Adrenal gland (tissue), 5 donors: ENCODE measurements at regions not wholly inside any gene's neighbourhood (a gene's known extent, or its start where the extent isn't known, plus 50 kb on each side); places are given as distances from the start of the nearest gene placed in this dataset.

Experiments used
- POLR2A ChIP-seq, 2 donors: fragments of 450-650 bp; IDR thresholded peaks; one replicate each; pipeline ENCODE4 v1.6.1; 2017; ENCODE audit warnings: antibody characterized with exemption in 2 of 2, mild to moderate bottlenecking in 2 of 2, moderate library complexity in 1 of 2
- TF ChIP-seq, protein P1 (sequence below), 6 experiments: fragments of 450-650 bp in 4 of 6; fragments of 200-600 bp in 2 of 6; sonication (generic) in 1 of 6; IDR thresholded peaks; 1 replicate in 5 of 6; 2 replicates in 1 of 6; pipeline versions ENCODE4 v1.5.1 to v1.8.0; 2016 to 2021; ENCODE audit warnings: antibody characterized with exemption in 6 of 6, mild to moderate bottlenecking in 2 of 6, moderate library complexity in 1 of 6
- donor health status: DM: no; HTN: no; CAD: no.

- TF ChIP-seq, protein P1, sequence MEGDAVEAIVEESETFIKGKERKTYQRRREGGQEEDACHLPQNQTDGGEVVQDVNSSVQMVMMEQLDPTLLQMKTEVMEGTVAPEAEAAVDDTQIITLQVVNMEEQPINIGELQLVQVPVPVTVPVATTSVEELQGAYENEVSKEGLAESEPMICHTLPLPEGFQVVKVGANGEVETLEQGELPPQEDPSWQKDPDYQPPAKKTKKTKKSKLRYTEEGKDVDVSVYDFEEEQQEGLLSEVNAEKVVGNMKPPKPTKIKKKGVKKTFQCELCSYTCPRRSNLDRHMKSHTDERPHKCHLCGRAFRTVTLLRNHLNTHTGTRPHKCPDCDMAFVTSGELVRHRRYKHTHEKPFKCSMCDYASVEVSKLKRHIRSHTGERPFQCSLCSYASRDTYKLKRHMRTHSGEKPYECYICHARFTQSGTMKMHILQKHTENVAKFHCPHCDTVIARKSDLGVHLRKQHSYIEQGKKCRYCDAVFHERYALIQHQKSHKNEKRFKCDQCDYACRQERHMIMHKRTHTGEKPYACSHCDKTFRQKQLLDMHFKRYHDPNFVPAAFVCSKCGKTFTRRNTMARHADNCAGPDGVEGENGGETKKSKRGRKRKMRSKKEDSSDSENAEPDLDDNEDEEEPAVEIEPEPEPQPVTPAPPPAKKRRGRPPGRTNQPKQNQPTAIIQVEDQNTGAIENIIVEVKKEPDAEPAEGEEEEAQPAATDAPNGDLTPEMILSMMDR (IDR thresholded peaks at IDR 0.05) = no peak
- TF ChIP-seq POLR2A (IDR thresholded peaks at IDR 0.05) = no peak
These were observed 305.6 kb upstream of the EXOC2 start for GRCh38 chr6:998551-998950.
